ENCODE measurements at regions not wholly inside any gene's neighbourhood (a gene's known extent, or its start where the extent isn't known, plus 50 kb on each side); places are given as distances from the start of the nearest gene placed in this dataset.

DNA sequence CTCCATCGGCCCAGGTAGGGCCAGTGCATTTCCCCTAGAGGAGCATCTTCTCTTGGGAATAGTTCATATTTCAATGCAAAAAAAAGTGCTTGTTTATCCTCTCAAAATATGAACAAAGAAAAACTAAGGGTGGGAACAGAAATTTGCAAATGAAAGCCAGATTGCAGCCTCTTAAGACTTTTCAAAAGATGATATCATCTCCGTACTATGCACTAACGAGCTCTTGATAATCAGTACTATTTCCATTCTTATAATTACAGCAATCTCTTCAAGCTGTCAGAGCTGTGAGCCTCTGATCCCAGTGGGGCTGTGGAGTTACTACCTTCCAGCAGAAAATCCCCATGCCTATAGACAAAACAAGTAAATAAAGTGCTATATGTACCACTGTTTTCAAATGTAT is 77.1 kb downstream of the SOD2 start:
- no peak for DNase-seq
- no peak overlapping the region for H3K9ac ChIP-seq (ENCODE audit: extremely low read depth, insufficient read length, low read length)
- H3K27ac Mint-ChIP-seq = no peak overlapping the region
- H3K14ac ChIP-seq (ENCODE audit: insufficient read depth, low read length) = no peak overlapping the region
- no peaks in the 10 kb centered on the region for H3K27me3 ChIP-seq (ENCODE audit: insufficient read depth, low read length)
- no CpG with 5 or more reads among the region's 3 CpGs for WGBS (ENCODE audit: extremely low coverage, insufficient read length, low lambda C conversion rate)
- H3K23ac ChIP-seq (ENCODE audit: insufficient read length, low read depth, low read length) = no peak overlapping the region
- no peak overlapping the region for H2BK15ac ChIP-seq (ENCODE audit: low read depth, low read length)
- no peak overlapping the region for H3K27ac ChIP-seq (ENCODE audit: insufficient read length, low read depth, low read length)
- peaks cover 7 to 15% (median 13%) of the 10 kb centered on the region in 3 experiments for H3K36me3 Mint-ChIP-seq (ENCODE audit: insufficient read depth in 1 of 3, low read depth in 3 of 3)
- H4K91ac ChIP-seq (ENCODE audit: insufficient read length, low read depth, low read length) = no peak overlapping the region
- H4K8ac ChIP-seq (replicated peaks; ENCODE audit: insufficient read length, low read depth, low read length) = no peak overlapping the region
- no peaks in the 10 kb centered on the region for H3K4me1 ChIP-seq (ENCODE audit: insufficient read depth, low read length)
- no peak overlapping the region for H2BK20ac ChIP-seq (ENCODE audit: low read depth, low read length, poor library complexity, severe bottlenecking)
- no peak overlapping the region for H2AK5ac ChIP-seq (ENCODE audit: insufficient read length, low read length)
- no peak overlapping the region for H2AFZ ChIP-seq (ENCODE audit: low read length)
- H3K79me2 ChIP-seq (ENCODE audit: insufficient read depth, low read length) = no peaks in the 10 kb centered on the region
- no peak overlapping the region for H3K4me2 ChIP-seq (ENCODE audit: insufficient read depth, insufficient read length, low read length)
- no peak overlapping the region for H3K56ac ChIP-seq (ENCODE audit: insufficient read length, low read depth, low read length)
- peaks cover 4% of the 10 kb centered on the region; the same call in 1 of the 2 replicates for H3K27me3 Mint-ChIP-seq (ENCODE audit: low read depth)
- peaks cover 6% of the 10 kb centered on the region for H3K9me3 ChIP-seq (ENCODE audit: control insufficient read depth, low read depth, low read length)
- H3K18ac ChIP-seq (ENCODE audit: insufficient read length, low read depth, low read length) = no peak overlapping the region
- no peak for TF ChIP-seq CTCF (conservative IDR thresholded peaks at IDR 0.05)
- no peaks in the 10 kb centered on the region for H4K20me1 ChIP-seq (ENCODE audit: control insufficient read depth, insufficient read depth, insufficient read length)
- no peak overlapping the region for H3K4me3 Mint-ChIP-seq
- H4K5ac ChIP-seq (ENCODE audit: insufficient read length, low read depth, low read length) = no peak overlapping the region
- no peak overlapping the region for H2BK120ac ChIP-seq (ENCODE audit: low read depth, low read length, poor library complexity, severe bottlenecking)
- no peaks in the 10 kb centered on the region for H3K4me1 Mint-ChIP-seq
- H3K9me3 Mint-ChIP-seq = peaks cover 31 to 45% of the 10 kb centered on the region in 2 experiments
- no peaks in the 10 kb centered on the region for H3K23me2 ChIP-seq (ENCODE audit: insufficient read length, low read depth, low read length, poor library complexity, severe bottlenecking)
- H2BK12ac ChIP-seq (ENCODE audit: insufficient read length, low read depth, low read length) = no peak overlapping the region
- H3K4ac ChIP-seq (ENCODE audit: low read depth, low read length) = no peak overlapping the region
- no peak overlapping the region for H2BK5ac ChIP-seq (ENCODE audit: insufficient read length, low read length)
- no peaks in the 10 kb centered on the region for H3K79me1 ChIP-seq (ENCODE audit: insufficient read depth, low read depth, low read length, poor library complexity, severe bottlenecking)
- no peak overlapping the region for H3T11ph ChIP-seq (ENCODE audit: low read length)

All from H9 (cell line).